Naive thymus-derived CD8-positive, alpha-beta T cell (primary cell): ENCODE measurements at regions not wholly inside any gene's neighbourhood (a gene's known extent, or its start where the extent isn't known, plus 50 kb on each side); places are given as distances from the start of the nearest gene placed in this dataset.

Source experiments
- ATAC-seq, 2 donors: fragments of 150-1000 bp; cut with Tn5 transposase in 1 of 2; sonication (Bioruptor Pico), chemical (Tn5 transposase) in 1 of 2; 1 replicate in 1 of 2; 2 replicates in 1 of 2; pipeline ENCODE4 v1.10.0; 2021; ENCODE audit warnings: mild to moderate bottlenecking in 2 of 2, moderate library complexity in 2 of 2
- POLR2A ChIA-PET: fragments of 350-600 bp; sonication (Branson Sonifier 250); formaldehyde crosslinking; loops from one replicate; lab custom pipeline; 2021; ENCODE audit warnings: antibody characterized with exemption; lab: Charles Lee
- DNase-seq, 10 donors: peaks; one replicate each; pipeline versions ENCODE4 v3.0.0 to v3.0.0-alpha.2; 2020 to 2022
- H3K27ac Mint-ChIP-seq, 10 donors: one replicate each; pipeline ENCODE4 v1.8.0; 2020 to 2022; ENCODE audit warnings: mild to moderate bottlenecking in 10 of 10, mixed read lengths in 10 of 10, moderate library complexity in 4 of 10, inconsistent platforms in 1 of 10
- H3K27me3 Mint-ChIP-seq, 5 donors: one replicate each; pipeline ENCODE4 v1.8.0; 2021 to 2022; ENCODE audit warnings: mixed read lengths in 5 of 5
- H3K36me3 Mint-ChIP-seq, 3 donors: one replicate each; pipeline ENCODE4 v1.8.0; 2020 to 2022; ENCODE audit warnings: mixed read lengths in 3 of 3, mild to moderate bottlenecking in 2 of 3, inconsistent platforms in 1 of 3
- H3K4me1 Mint-ChIP-seq, 4 donors: one replicate each; pipeline ENCODE4 v1.8.0; 2021 to 2022; ENCODE audit warnings: mixed read lengths in 4 of 4
- H3K4me3 Mint-ChIP-seq, 10 donors: one replicate each; pipeline ENCODE4 v1.8.0; 2020 to 2022; ENCODE audit warnings: mild to moderate bottlenecking in 10 of 10, mixed read lengths in 10 of 10, moderate library complexity in 6 of 10, inconsistent platforms in 1 of 10
- H3K9me3 Mint-ChIP-seq, 9 donors: one replicate each; pipeline ENCODE4 v1.8.0; 2020 to 2022; ENCODE audit warnings: mixed read lengths in 9 of 9, mild to moderate bottlenecking in 3 of 9, inconsistent platforms in 1 of 9, moderate library complexity in 1 of 9

DNA sequence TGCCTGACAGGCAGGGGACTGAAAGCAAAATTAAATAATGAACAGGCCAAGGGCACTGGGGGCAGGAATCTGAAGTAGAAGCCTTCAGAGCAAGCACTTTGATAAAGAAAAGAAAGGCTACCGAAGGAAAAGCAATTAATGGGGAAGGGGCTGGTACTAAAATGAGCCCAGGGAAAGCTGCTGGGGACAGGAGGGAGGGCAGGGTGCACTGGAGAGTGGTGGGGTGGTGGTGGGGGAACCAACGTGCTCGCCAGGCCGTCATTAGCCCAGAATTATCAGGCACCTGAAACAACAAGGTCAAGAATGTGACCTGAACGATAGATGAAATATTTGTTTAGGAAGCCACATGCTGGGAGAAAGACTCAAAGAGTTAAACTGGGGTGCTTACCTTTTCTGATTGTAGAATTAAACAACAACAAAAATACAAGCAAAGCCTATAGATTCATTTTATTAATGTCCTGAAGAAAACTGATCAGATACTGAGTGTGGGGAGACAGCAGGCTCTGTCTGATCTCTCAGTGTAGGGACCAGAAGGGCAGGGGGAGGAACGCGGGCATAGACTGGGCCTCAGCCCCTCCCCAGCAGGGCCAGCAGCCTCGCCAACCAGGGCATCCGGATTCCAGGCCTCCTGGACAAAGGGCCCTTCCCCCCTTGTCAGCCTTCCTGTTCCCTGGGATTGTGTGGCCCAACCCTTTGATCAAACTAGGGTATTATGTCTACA lies 239.7 kb upstream of the KLF3 start:
- peaks cover 4 to 15% (median 11%) of the 10 kb centered on the region in 4 donors for H3K4me1 Mint-ChIP-seq
- ATAC-seq (no peak), DNase-seq (no peak)
- peaks cover 5 to 28% (median 9%) of the 10 kb centered on the region in 9 donors for H3K9me3 Mint-ChIP-seq
- POLR2A ChIA-PET, result no interaction called here
- no peak overlapping the region for H3K4me3 Mint-ChIP-seq
- no peaks in the 10 kb centered on the region for H3K27me3 Mint-ChIP-seq
- H3K27ac Mint-ChIP-seq, result peak overlapping the region in 2 of 10 donors; percentile 6 to 76
- peaks cover 0 to 13% (median 12%) of the 10 kb centered on the region in 3 donors for H3K36me3 Mint-ChIP-seq

DNA sequence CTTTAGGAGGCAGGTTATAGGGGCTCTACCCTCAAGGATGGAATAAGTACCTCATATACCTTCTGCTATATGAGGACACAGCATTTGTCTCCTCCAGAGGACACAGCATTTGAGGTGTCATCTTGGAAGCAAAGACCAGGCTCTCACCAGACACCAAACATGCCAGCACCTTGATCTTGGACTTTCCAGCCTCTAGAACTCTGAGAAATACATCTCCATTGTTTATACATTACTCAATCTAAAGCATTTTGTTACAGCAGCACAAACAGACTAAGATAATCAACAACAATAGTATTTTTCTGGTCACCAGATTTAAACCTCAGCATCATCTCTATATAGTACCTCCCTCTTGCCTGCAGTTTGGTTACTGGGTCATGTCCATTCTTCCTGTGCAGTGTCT lies 237.5 kb upstream of the KLF3 start:
- no peak for DNase-seq

DNA sequence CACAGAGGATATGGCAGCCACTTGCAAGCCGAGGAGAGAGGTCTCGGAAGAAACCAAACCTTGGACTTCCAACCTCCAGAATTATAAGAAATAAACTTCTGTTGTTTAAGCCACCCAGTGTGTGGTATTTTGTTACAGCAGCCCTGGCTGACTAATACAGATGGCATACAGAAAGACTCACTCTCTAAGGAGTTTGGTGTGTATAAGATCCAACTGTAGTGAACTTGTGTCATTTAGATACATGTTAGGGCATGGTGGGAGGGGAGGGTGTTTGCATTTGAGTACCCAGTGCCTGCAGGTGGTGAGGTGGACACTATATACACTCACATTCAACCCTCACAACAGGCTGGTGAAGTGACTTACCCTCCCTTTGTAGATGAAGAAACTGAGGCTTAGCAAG lies 233.2 kb upstream of the KLF3 start:
- H3K9me3 Mint-ChIP-seq, result peaks cover 2 to 46% (median 8%) of the 10 kb centered on the region in 9 donors
- H3K36me3 Mint-ChIP-seq, result peaks cover 0 to 12% (median 11%) of the 10 kb centered on the region in 3 donors
- DNase-seq (no peak), ATAC-seq (no peak)
- H3K27ac Mint-ChIP-seq, result no peak overlapping the region
- peaks cover 0 to 4% (median 0%) of the 10 kb centered on the region in 4 donors for H3K4me1 Mint-ChIP-seq
- H3K4me3 Mint-ChIP-seq, result no peak overlapping the region
- no peaks in the 10 kb centered on the region for H3K27me3 Mint-ChIP-seq
- POLR2A ChIA-PET, result no interaction called here

More for the DNA sequence above, 237.5 kb upstream of the KLF3 start:
- H3K36me3 Mint-ChIP-seq, result no peaks in the 10 kb centered on the region
- H3K27me3 Mint-ChIP-seq, result no peaks in the 10 kb centered on the region
- no peak overlapping the region for H3K4me3 Mint-ChIP-seq
- H3K4me1 Mint-ChIP-seq, result peaks cover 6 to 15% (median 11%) of the 10 kb centered on the region in 4 donors
- ATAC-seq, result no peak
- POLR2A ChIA-PET, result no interaction called here
- peak overlapping the region in 2 of 10 donors; percentile 10 to 40 for H3K27ac Mint-ChIP-seq
- H3K9me3 Mint-ChIP-seq, result peaks cover 0 to 15% (median 0%) of the 10 kb centered on the region in 9 donors

DNA sequence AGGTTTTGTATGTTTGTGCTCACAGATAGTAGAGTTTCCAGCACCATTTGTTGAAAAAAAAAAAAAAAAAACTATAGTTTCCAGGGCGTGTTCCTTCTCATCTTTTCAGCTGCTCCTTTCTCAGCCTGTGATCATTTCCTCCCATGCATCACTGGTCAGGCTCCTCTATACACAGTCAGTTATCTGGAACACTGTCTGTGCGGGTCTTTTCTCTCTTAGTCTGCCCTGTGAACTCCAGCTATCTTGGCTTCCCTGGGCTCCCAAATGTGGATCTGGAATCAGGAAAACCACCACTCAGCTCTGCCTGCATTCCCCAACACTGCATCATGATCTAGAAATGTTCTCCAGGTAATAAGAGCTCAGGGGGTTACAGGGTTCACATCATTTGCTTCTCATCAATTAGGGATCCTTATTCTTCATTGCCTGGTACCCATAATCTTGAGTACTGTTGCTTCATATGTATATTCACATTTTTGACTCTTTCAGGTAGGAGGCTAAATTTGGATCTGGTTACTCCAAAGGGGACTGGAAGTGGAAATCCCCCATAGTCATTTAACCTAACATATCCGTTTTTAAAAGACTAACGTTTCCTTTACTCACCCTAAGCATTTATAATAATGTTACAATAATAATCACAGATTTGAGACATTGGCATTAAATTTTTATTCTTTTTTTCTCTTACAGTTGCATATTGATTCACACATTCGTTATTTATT lies 221.8 kb upstream of the KLF3 start:
- H3K27me3 Mint-ChIP-seq, result no peaks in the 10 kb centered on the region
- H3K27ac Mint-ChIP-seq, result peak overlapping the region in 1 of 10 donors; percentile 12
- H3K4me1 Mint-ChIP-seq, result peaks cover 0 to 2% (median 0%) of the 10 kb centered on the region in 4 donors
- H3K36me3 Mint-ChIP-seq, result peaks cover 0 to 10% (median 4%) of the 10 kb centered on the region in 3 donors
- no peak overlapping the region for H3K4me3 Mint-ChIP-seq
- no peak for DNase-seq
- POLR2A ChIA-PET, result no interaction called here
- H3K9me3 Mint-ChIP-seq, result peaks cover 10 to 31% (median 13%) of the 10 kb centered on the region in 9 donors
- no peak for ATAC-seq

DNA sequence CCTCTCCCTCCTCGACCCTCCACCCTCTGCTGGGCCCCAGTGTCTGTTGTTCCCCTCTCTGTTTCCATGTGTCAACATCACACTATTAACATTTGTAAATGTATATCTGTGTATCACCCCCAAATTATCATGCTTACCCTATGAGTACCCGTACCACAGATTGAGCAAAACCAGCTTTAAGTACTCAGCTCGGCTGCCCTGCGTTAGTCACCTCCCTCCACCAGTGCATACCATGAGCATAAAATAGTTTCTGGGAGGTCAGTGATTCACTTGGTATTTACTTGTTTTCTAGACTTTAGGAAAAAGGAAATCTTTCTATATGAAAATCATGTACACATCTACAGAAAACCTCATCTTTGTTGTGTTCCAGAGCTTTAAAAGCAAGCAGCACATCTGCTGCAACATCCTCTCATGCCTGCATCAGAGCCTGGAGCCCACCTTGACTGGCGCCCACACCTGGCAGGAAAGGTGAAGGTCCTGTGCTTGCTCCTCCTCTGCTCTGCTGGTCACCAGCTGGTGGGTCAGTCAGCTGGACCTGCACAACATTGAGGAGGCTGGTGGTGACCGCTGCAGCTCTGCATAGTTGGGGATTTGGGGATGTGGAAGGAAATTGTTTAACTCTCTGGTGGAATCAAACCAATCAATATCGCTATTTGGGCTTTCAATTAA lies 214.4 kb upstream of the KLF3 start:
- POLR2A ChIA-PET, result interaction anchor here (0.6 to 1.5 kb wide), 3 partner anchors 9 to 60 kb away, joined by 3 to 7 read pairs (median 3); no protein-coding TSS in a partner anchor
- H3K4me3 Mint-ChIP-seq, result no peak overlapping the region
- H3K36me3 Mint-ChIP-seq, result peaks cover 0 to 3% (median 0%) of the 10 kb centered on the region in 3 donors
- peaks cover 3 to 18% (median 10%) of the 10 kb centered on the region in 4 donors for H3K4me1 Mint-ChIP-seq
- no peak for ATAC-seq
- no peaks in the 10 kb centered on the region for H3K27me3 Mint-ChIP-seq
- peaks cover 0 to 17% (median 4%) of the 10 kb centered on the region in 9 donors for H3K9me3 Mint-ChIP-seq
- peak overlapping the region in 2 of 10 donors; percentile 11 to 38 for H3K27ac Mint-ChIP-seq
- DNase-seq, result no peak

DNA sequence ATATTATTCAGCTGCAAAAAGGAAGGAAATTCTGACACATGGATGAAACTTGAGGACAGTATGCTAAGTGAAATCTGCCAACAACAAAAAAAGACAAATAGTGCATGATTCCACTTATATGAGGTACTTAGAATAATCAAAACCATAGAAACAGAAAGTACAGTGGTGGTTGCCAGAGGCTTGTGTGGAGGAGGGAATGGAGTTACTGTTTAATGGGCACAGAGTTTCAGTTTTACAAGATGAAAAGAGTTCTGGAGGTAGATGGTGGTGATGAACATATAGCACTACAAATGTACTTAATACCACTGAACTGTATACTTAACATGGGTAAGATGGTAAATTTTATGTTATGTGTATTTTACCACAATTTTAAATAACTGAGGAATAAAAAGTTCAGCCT lies 212.0 kb upstream of the KLF3 start:
- Mint-ChIP-seq H3K27me3 (no peaks in the 10 kb centered on the region), H3K4me3 (no peak overlapping the region), H3K9me3 (peaks cover 0 to 17% (median 4%) of the 10 kb centered on the region in 9 donors), H3K27ac (no peak overlapping the region), H3K4me1 (peaks cover 12 to 29% (median 24%) of the 10 kb centered on the region in 4 donors), H3K36me3 (peaks cover 0 to 3% (median 0%) of the 10 kb centered on the region in 3 donors)
- POLR2A ChIA-PET, result no interaction called here
- ATAC-seq (no peak), DNase-seq (no peak)

DNA sequence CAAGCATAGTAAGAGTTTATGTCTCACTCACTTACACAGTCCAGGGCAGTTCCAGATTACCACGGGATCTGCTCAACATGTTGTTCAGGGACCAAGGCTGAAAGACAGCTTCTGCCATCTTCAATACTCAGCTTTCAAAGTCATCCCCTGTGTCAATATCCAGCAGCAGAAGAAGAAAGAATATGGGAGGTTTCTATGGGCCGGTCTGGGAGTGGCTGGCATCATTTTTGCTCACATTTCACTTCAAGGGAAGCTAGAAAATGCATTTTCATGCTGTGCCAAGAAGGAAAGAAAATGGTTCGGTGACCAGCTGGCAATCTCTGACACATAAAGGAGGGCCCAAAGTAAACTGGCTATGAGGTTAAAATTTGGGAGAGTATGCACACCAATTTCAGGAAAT lies 211.5 kb upstream of the KLF3 start:
- no peak for ATAC-seq
- no peaks in the 10 kb centered on the region for H3K27me3 Mint-ChIP-seq
- POLR2A ChIA-PET, result no interaction called here
- peaks cover 0 to 12% (median 3%) of the 10 kb centered on the region in 9 donors for H3K9me3 Mint-ChIP-seq
- no peak overlapping the region for H3K4me3 Mint-ChIP-seq
- H3K36me3 Mint-ChIP-seq, result peaks cover 0 to under 1% (median 0%) of the 10 kb centered on the region in 3 donors
- DNase-seq, result no peak
- H3K27ac Mint-ChIP-seq, result no peak overlapping the region
- H3K4me1 Mint-ChIP-seq, result peaks cover 12 to 29% (median 24%) of the 10 kb centered on the region in 4 donors

DNA sequence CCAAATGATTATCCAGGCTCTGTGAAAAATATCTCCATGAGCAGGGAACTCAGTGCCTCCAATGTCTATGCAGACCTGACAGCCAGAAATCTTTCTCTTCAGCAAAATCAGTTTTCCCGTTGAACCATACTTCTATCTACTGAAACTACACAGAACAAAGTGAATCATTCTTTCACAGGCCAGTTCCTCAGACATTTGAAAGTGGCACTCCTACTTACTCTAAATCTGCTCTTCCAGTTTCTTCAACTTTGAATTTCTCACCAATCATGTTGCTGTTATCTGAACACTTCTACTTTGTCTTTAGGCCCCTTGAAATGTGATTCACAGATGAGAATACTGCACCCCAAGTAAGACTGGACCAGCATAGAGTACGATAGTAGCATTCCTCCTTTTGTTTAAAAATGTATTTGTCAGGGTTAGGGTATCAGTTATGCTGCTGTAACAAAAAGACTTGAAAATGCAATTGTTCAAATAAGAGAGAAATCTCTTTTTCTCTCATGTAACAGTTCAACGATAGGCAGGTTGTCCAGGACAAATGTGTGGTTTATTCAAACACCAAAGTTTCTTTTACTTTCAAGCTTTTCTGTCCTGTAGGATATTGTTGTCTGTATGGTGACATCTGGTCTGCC lies 210.6 kb upstream of the KLF3 start:
- peaks cover 0 to 9% (median 2%) of the 10 kb centered on the region in 9 donors for H3K9me3 Mint-ChIP-seq
- H3K36me3 Mint-ChIP-seq, result no peaks in the 10 kb centered on the region
- DNase-seq (no peak), ATAC-seq (no peak)
- no peaks in the 10 kb centered on the region for H3K27me3 Mint-ChIP-seq
- POLR2A ChIA-PET, result no interaction called here
- no peak overlapping the region for H3K27ac Mint-ChIP-seq
- H3K4me3 Mint-ChIP-seq, result no peak overlapping the region
- H3K4me1 Mint-ChIP-seq, result peaks cover 12 to 29% (median 24%) of the 10 kb centered on the region in 4 donors

DNA sequence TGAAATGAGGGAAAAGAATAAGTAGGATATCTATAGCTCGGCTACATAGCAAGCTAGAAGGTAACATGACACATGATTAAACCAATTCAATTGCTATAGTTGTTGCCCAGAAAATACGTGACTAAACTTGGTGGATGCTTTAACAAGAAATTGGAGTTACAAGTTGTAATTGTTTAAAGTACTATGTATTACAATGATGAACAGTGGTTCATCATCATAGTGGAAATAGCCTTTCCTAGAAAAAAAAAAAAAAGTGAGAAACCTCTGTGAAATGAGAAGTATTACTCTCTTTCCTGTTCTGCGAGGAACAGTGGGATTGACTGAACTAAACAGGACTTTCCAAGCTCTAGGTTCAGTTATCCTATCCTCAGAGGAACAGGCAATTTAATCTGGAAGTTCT lies 209.7 kb upstream of the KLF3 start:
- H3K27ac Mint-ChIP-seq, result peak overlapping the region in 1 of 10 donors; percentile 5
- H3K4me3 Mint-ChIP-seq, result no peak overlapping the region
- DNase-seq (no peak), ATAC-seq (no peak)
- no peaks in the 10 kb centered on the region for H3K27me3 Mint-ChIP-seq
- H3K9me3 Mint-ChIP-seq, result peaks cover 0 to 6% (median 2%) of the 10 kb centered on the region in 9 donors
- POLR2A ChIA-PET, result interaction anchor here (0.6 kb wide), 1 partner anchor 928 kb away, joined by 7 read pairs; no protein-coding TSS in a partner anchor
- peaks cover 12 to 33% (median 23%) of the 10 kb centered on the region in 4 donors for H3K4me1 Mint-ChIP-seq
- no peaks in the 10 kb centered on the region for H3K36me3 Mint-ChIP-seq

DNA sequence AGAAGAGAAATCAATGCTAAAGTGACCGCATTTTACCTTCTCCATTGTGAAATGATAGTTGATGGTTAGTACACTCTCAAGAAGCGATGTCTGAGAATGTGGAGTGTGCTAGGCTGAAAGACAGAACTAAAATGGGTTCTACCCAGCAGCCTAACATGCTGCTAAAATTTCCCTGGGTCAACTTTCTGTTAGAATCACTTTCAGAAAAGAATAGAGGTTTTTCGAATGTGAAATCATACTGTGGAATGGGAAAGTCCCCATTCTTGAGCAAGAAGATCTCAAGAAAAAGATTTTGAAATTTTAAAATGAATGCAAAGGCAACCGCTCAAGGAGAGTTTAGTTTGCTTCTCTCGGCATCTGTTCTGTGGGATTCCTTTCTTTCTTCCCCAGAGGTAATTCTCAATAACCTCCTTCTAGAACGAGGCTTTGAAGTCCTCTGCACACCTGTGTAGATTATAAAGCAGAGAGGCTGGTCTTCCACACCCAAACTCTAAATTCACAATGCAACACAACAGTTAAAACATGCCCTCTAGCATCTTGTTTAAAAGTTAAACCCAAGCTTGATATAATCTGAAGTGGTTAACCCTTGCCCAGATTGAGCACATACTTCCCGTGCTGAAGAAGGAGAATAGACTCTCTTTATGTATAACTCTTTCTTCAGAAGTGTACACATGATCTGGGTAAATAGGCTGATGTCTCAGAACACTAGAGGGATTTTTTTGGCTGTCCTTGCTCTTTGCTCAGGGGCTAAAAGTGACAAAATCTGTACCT lies 208.7 kb upstream of the KLF3 start:
- no peaks in the 10 kb centered on the region for H3K27me3 Mint-ChIP-seq
- H3K36me3 Mint-ChIP-seq, result no peaks in the 10 kb centered on the region
- H3K4me3 Mint-ChIP-seq, result peak overlapping the region in 5 of 10 donors; percentile 10 to 28 (median 15)
- peak in 1 of 10 donors; percentile 18 for DNase-seq
- H3K9me3 Mint-ChIP-seq, result peaks cover 0 to 2% (median 0%) of the 10 kb centered on the region in 9 donors
- H3K4me1 Mint-ChIP-seq, result peaks cover 12 to 28% (median 18%) of the 10 kb centered on the region in 4 donors
- peak in 1 of 2 donors; percentile 29 for ATAC-seq
- POLR2A ChIA-PET, result interaction anchor here (0.6 kb wide), 2 partner anchors 135 to 927 kb away, joined by 3 to 7 read pairs; no protein-coding TSS in a partner anchor
- H3K27ac Mint-ChIP-seq, result peak overlapping the region in 8 of 10 donors; percentile 1 to 74 (median 28)

DNA sequence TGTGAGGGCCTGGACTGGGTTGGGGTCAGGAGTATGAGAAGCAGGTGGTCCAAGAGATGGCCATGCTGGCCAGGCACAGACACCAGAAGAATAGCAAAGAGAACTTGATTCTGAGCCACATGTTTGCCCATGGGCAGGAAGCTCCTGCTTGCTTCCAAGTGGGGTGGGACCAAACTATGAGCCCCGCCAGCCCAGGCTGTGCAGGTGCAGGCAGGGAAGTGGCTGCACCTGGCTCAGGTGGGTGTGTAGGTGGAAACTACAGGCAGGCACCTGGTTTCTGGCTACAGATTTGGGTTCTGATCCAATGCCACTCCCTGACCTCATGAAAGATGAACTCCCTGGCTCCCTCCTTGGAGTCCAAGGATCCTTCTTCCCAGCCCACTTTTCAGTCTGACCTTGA lies 207.9 kb upstream of the KLF3 start:
- DNase-seq (no peak), ATAC-seq (no peak)
- Mint-ChIP-seq H3K27ac (peak overlapping the region in 4 of 10 donors; percentile 17 to 69 (median 28)), H3K9me3 (peaks cover 0 to 2% (median 0%) of the 10 kb centered on the region in 9 donors), H3K4me3 (no peak overlapping the region), H3K4me1 (peaks cover 13 to 28% (median 17%) of the 10 kb centered on the region in 4 donors), H3K36me3 (no peaks in the 10 kb centered on the region), H3K27me3 (no peaks in the 10 kb centered on the region)
- POLR2A ChIA-PET, result interaction anchor here (0.6 kb wide), 1 partner anchor 136 kb away, joined by 3 read pairs; no protein-coding TSS in a partner anchor
